Cardiac muscle cell (in vitro differentiated cells and primary cell): ENCODE measurements at regions not wholly inside any gene's neighbourhood (a gene's known extent, or its start where the extent isn't known, plus 50 kb on each side); places are given as distances from the start of the nearest gene placed in this dataset.

Experiments
- DNase-seq, 2 donors: peaks; one replicate each; pipeline versions ENCODE4 v3.0.0 to v3.0.0-alpha.2; 2010 to 2017; ENCODE audit warnings: low read depth in 1 of 2, low spot score in 1 of 2
- H3K27ac ChIP-seq: fragments of 200-600 bp; sonication (generic); 2 replicates; pipeline ENCODE4 v1.5.1; 2016
- H3K27me3 ChIP-seq: fragments of 200-600 bp; sonication (generic); 2 replicates; pipeline ENCODE4 v1.6.0; 2016; ENCODE audit warnings: control low read depth
- H3K36me3 ChIP-seq: fragments of 200-600 bp; sonication (generic); 2 replicates; pipeline ENCODE4 v1.5.1; 2016; ENCODE audit warnings: control low read depth
- H3K4me1 ChIP-seq: fragments of 200-600 bp; sonication (generic); 2 replicates; pipeline ENCODE4 v1.8.1; 2017; ENCODE audit warnings: low read depth, mild to moderate bottlenecking, mixed run types
- H3K4me3 ChIP-seq: fragments of 200-600 bp; sonication (generic); 2 replicates; pipeline ENCODE4 v1.5.1; 2016; ENCODE audit warnings: mild to moderate bottlenecking
- H3K9me3 ChIP-seq: fragments of 200-600 bp; sonication (generic); 2 replicates; pipeline ENCODE4 v1.5.1; 2017; ENCODE audit warnings: low read depth, mild to moderate bottlenecking, control low read depth
- TF ChIP-seq, protein P1 (sequence below): IDR thresholded peaks from 2 replicates; pipeline ENCODE4 v1.5.1; 2012; ENCODE audit warnings: low read depth, mild to moderate bottlenecking, low read length

DNA sequence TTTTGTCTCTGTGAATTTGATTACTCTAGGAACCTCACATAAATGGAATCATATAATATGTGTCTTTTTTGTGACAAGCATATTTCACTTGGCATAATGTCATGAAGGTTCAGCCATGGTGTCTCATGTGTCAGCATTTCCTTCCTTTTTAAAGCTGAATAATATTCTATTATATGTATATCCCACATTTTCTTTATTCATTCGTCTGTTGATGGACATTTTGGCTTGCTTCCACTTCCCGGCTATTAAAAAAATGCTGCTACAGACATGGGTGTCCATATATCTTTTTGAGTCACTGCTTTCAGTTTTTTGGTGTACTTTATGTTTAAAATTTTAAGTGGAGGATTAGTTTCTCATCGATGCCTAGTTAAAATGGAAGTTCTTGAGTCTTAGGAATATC, 59.8 kb upstream of the C5orf63 start:
- Histone ChIP-seq H3K36me3 (no peaks in the 10 kb centered on the region), H3K27me3 (no peaks in the 10 kb centered on the region), H3K9me3 (no peaks in the 10 kb centered on the region), H3K4me3 (no peak overlapping the region), H3K4me1 (no peaks in the 10 kb centered on the region), H3K27ac (no peak overlapping the region)
- DNase-seq, result no peak
- TF ChIP-seq, protein P1, sequence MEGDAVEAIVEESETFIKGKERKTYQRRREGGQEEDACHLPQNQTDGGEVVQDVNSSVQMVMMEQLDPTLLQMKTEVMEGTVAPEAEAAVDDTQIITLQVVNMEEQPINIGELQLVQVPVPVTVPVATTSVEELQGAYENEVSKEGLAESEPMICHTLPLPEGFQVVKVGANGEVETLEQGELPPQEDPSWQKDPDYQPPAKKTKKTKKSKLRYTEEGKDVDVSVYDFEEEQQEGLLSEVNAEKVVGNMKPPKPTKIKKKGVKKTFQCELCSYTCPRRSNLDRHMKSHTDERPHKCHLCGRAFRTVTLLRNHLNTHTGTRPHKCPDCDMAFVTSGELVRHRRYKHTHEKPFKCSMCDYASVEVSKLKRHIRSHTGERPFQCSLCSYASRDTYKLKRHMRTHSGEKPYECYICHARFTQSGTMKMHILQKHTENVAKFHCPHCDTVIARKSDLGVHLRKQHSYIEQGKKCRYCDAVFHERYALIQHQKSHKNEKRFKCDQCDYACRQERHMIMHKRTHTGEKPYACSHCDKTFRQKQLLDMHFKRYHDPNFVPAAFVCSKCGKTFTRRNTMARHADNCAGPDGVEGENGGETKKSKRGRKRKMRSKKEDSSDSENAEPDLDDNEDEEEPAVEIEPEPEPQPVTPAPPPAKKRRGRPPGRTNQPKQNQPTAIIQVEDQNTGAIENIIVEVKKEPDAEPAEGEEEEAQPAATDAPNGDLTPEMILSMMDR, result no peak

DNA sequence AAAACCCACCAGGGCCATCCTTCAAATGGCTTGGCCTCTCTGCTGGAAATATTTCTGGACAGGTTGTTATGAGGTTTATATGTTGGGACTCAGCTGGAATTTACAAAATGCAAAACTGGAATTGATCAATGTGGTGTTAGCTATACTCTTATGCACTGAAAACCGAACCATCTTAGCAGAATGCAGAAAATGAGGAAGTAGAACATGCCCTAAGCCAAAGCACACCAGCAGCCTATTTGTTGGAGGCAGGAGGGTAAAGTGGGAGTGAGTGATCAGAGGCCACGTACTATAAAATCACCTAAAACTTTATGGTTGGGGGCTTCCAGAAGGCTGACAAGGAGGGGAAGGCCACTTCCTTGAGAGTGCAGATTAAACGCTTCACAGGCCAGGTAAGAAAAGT, 63.6 kb upstream of the C5orf63 start:
- H3K36me3 ChIP-seq, result no peaks in the 10 kb centered on the region
- H3K9me3 ChIP-seq, result no peaks in the 10 kb centered on the region
- H3K4me3 ChIP-seq, result no peak overlapping the region
- H3K4me1 ChIP-seq, result no peaks in the 10 kb centered on the region
- TF ChIP-seq, protein P1, result no peak
- no peaks in the 10 kb centered on the region for H3K27me3 ChIP-seq
- no peak overlapping the region for H3K27ac ChIP-seq
- no peak for DNase-seq

DNA sequence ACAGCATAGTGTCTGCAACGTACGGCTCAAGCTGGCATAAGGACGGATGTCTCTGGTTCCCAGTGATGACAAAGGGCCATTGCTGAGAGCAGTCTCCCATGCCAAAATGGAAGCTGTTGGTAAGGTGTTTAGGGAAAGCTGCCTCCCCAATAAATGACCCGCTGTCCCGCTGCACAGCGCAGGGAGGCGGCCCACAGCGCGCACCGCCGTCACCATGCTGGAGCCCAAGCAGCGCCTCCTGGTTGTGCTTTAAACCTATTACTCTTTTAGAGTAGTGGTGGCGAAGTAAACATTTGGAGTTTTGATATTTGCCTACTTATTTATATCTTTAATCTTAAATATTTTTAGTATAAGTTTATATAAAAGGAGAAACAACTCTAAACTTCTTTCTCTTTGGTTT, 70.4 kb upstream of the C5orf63 start:
- Histone ChIP-seq H3K4me3 (no peak overlapping the region), H3K4me1 (no peaks in the 10 kb centered on the region), H3K9me3 (no peaks in the 10 kb centered on the region), H3K27ac (no peak overlapping the region), H3K27me3 (no peaks in the 10 kb centered on the region), H3K36me3 (no peaks in the 10 kb centered on the region)
- TF ChIP-seq, protein P1, result no peak
- no peak for DNase-seq

DNA sequence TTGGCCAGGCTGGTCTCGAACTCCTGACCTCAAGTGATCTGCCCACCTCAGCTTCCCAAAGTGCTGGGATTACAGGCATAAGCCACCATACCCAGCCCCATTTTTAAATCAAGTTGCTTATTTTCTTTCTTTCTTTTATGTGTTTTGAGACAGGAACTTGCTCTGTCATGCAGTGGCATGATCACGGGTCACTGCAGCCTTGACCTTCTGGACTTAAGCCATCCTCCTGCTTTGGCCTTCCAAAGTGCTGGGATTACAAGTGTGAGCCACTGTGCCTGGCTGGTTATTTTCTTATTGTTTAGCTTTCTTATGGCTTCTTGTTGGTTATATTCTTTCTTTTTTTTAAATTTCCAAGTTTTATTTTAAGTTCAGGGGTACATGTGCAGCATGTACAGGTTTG, 79.7 kb upstream of the C5orf63 start:
- H3K36me3 ChIP-seq, result no peaks in the 10 kb centered on the region
- H3K9me3 ChIP-seq, result no peaks in the 10 kb centered on the region
- no peak overlapping the region for H3K4me3 ChIP-seq
- TF ChIP-seq, protein P1, result no peak
- no peak overlapping the region for H3K27ac ChIP-seq
- no peaks in the 10 kb centered on the region for H3K27me3 ChIP-seq
- DNase-seq, result no peak
- H3K4me1 ChIP-seq, result no peaks in the 10 kb centered on the region

DNA sequence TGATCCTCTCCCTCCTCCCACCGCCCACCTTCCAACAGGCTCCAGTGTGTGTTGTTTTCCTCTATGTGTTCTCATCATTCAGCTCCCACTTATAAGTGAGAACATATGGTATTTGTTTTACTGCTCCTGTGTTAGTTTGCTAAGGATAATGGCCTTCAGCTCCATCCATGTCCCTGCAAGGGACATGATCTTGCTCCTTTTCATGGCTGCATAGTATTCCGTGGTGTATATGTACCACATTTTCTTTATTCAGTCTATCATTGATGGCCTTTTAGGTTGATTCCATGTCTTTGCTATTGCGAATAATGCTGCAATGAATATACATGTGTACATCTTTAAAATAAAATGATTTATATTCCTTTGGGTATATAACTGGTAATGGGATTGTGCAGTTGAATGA, 80.2 kb upstream of the C5orf63 start:
- no peak for DNase-seq
- H3K9me3 ChIP-seq, result no peaks in the 10 kb centered on the region
- no peaks in the 10 kb centered on the region for H3K4me1 ChIP-seq
- H3K4me3 ChIP-seq, result no peak overlapping the region
- no peak overlapping the region for H3K27ac ChIP-seq
- H3K27me3 ChIP-seq, result no peaks in the 10 kb centered on the region
- H3K36me3 ChIP-seq, result no peaks in the 10 kb centered on the region
- TF ChIP-seq, protein P1, result no peak

DNA sequence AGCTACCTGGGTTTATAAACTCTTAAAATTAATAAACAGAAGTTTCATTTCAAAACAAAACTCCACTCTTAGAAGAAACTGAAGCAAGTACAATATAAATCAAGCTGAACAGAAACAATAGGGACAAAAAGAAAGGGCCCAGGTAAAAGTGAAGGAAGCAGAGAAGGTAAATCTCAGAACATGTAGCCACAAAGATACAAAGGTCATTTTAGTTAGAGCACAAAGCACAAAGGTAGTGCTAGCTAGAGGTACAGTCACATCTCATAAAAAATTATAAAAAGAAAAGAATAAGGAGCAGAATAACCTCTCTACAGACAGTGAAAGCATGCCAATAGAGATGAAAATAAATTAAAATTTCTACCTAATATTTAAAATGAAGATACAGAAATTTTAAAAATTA, 90.4 kb upstream of the C5orf63 start:
- no peaks in the 10 kb centered on the region for H3K4me1 ChIP-seq
- H3K4me3 ChIP-seq, result no peak overlapping the region
- no peak for DNase-seq
- no peaks in the 10 kb centered on the region for H3K9me3 ChIP-seq
- TF ChIP-seq, protein P1, result no peak
- no peaks in the 10 kb centered on the region for H3K36me3 ChIP-seq
- no peak overlapping the region for H3K27ac ChIP-seq
- H3K27me3 ChIP-seq, result no peaks in the 10 kb centered on the region
